Fibroblast of mammary gland (primary cell): ENCODE measurements at regions not wholly inside any gene's neighbourhood (a gene's known extent, or its start where the extent isn't known, plus 50 kb on each side); places are given as distances from the start of the nearest gene placed in this dataset.

ENCODE experiments used
- DNase-seq: peaks from one replicate; pipeline ENCODE4 v3.0.0-alpha.2; 2010; ENCODE audit warnings: low read depth
- H3K4me3 ChIP-seq: 2 replicates; pipeline ENCODE4 v1.5.1; 2011; ENCODE audit warnings: low read depth, mild to moderate bottlenecking, low read length, moderate library complexity; ENCODE audit not compliant: control insufficient read depth
- TF ChIP-seq, protein P1 (sequence below): conservative IDR thresholded peaks from 2 replicates; pipeline ENCODE4 v1.5.1; 2011; ENCODE audit warnings: low read depth, low read length, inconsistent platforms; ENCODE audit not compliant: control insufficient read depth, insufficient read depth

DNA sequence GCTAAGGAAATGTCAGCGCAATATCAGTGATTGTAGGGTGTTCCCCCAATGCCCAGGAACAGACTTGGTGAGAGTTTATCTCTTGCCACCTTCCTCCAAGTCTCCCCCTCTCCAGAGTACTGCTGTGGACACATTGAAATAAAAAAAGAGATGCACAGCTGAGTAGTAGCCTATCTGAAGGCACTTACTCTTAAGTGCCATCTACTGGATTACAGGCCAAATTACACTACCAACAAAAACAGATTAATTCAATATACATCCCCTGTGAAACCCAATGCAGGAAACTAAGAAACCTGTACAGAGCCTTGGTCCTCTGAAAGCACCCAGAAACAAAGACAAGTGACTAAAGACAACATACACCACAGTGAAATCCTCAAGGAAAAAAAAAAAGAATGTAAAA lies 460.3 kb downstream of the ZIC3 start:
- H3K4me3 ChIP-seq, result no peak overlapping the region
- TF ChIP-seq, protein P1, sequence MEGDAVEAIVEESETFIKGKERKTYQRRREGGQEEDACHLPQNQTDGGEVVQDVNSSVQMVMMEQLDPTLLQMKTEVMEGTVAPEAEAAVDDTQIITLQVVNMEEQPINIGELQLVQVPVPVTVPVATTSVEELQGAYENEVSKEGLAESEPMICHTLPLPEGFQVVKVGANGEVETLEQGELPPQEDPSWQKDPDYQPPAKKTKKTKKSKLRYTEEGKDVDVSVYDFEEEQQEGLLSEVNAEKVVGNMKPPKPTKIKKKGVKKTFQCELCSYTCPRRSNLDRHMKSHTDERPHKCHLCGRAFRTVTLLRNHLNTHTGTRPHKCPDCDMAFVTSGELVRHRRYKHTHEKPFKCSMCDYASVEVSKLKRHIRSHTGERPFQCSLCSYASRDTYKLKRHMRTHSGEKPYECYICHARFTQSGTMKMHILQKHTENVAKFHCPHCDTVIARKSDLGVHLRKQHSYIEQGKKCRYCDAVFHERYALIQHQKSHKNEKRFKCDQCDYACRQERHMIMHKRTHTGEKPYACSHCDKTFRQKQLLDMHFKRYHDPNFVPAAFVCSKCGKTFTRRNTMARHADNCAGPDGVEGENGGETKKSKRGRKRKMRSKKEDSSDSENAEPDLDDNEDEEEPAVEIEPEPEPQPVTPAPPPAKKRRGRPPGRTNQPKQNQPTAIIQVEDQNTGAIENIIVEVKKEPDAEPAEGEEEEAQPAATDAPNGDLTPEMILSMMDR, result peak; percentile 47
- peak; percentile 4 for DNase-seq

- H3K4me3 ChIP-seq, result no peak overlapping the region
- no peak for DNase-seq
- TF ChIP-seq, protein P1, result no peak
Measured at GRCh38 chrX:138031715-138032114, 465.8 kb downstream of the ZIC3 start.

- no peak overlapping the region for H3K4me3 ChIP-seq
- no peak for DNase-seq
- TF ChIP-seq, protein P1, result no peak
Measured at GRCh38 chrX:138034136-138034535, 468.2 kb downstream of the ZIC3 start.

DNA sequence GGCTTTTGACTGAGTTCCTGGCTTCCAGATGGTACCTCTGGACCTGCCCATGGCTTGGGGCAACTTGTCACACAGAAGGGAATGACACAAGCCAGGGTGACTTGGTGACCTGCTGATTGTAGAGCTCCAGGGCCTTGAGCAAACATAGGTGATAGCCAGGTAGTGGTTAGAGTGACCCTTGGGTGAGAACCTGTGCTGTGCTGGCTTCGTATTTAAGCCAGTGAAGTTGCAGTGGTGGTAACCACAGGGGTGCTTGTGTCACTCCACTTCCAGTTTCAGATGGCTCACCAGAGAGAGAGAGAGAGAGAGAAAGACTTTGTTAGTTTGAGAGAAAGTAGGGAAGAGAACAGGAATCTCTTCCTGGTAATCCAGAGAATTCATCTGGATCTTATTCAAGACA lies 471.6 kb downstream of the ZIC3 start:
- no peak overlapping the region for H3K4me3 ChIP-seq
- TF ChIP-seq, protein P1, result no peak
- no peak for DNase-seq

- DNase-seq, result no peak
- TF ChIP-seq, protein P1, result no peak
Measured at GRCh38 chrX:138057883-138058282, 492.0 kb downstream of the ZIC3 start.

GRCh38 chrX:138058931-138059330 lies 493.0 kb downstream of the ZIC3 start:
- no peak overlapping the region for H3K4me3 ChIP-seq
- no peak for DNase-seq
- TF ChIP-seq, protein P1, result no peak

More at GRCh38 chrX:138057883-138058282, 492.0 kb downstream of the ZIC3 start:
- no peak overlapping the region for H3K4me3 ChIP-seq

DNA sequence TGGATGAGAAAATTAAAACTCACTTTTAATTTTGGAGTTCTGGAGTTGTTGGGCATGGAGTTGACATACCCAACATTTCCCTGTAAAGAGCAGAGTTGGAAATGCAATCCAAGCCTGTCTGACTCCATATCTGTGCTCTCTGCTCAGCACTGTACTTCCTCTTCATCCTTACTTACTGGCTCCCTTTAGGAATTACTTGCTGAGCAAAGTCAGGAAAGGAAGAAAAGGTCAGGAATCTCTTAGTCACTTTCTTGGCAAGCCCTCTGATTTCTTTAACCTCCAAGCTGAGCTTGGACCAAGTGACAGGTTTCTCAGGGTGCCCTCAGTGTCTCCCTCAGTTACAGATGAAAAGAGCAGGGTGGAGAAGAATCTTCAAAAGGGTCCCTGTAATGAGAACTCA lies 501.5 kb downstream of the ZIC3 start:
- TF ChIP-seq, protein P1, result no peak
- H3K4me3 ChIP-seq, result no peak overlapping the region
- no peak for DNase-seq
